ENCODE measurements at regions not wholly inside any gene's neighbourhood (a gene's known extent, or its start where the extent isn't known, plus 50 kb on each side); places are given as distances from the start of the nearest gene placed in this dataset.
"Not testable (repeated sequence)": the region's sequence is repeated elsewhere in the genome, so short reads cannot be mapped to it uniquely, and the experiment has no call there.

DNA sequence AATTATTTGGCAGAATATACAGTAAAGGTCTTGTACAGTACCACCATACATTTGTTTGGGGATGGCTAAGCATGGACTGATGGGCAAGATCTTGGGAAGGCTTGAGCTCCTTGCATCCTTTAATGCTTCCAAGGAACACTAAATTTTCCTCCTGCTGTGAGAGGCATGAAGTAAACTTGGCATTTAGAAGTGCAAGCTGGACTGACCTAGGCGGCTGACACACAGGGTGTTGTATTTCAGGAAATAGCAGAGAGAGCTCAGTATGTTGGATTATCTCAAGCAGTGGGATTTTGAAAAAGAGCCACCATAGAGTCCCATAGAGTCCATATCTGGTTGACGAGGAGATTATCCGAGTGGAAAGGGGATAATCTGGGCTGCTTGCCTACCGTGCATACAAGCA is 2137.1 kb downstream of the TP53TG3F start:
- H3K36me3 ChIP-seq (ENCODE audit: control insufficient read depth in 4 of 4, insufficient read depth in 4 of 4, low read length in 4 of 4), result no peaks in the 10 kb centered on the region
- H3K9me3 ChIP-seq (ENCODE audit: control insufficient read depth in 4 of 4, insufficient read depth in 3 of 4, low read length in 3 of 4), result peaks cover 0 to 9% (median 4%) of the 10 kb centered on the region in 4 donors
- DNase-seq, result no peak
- no peak overlapping the region for H3K27ac ChIP-seq (ENCODE audit: low read depth in 1 of 2, low read length in 1 of 2)
- TF ChIP-seq, protein P1, sequence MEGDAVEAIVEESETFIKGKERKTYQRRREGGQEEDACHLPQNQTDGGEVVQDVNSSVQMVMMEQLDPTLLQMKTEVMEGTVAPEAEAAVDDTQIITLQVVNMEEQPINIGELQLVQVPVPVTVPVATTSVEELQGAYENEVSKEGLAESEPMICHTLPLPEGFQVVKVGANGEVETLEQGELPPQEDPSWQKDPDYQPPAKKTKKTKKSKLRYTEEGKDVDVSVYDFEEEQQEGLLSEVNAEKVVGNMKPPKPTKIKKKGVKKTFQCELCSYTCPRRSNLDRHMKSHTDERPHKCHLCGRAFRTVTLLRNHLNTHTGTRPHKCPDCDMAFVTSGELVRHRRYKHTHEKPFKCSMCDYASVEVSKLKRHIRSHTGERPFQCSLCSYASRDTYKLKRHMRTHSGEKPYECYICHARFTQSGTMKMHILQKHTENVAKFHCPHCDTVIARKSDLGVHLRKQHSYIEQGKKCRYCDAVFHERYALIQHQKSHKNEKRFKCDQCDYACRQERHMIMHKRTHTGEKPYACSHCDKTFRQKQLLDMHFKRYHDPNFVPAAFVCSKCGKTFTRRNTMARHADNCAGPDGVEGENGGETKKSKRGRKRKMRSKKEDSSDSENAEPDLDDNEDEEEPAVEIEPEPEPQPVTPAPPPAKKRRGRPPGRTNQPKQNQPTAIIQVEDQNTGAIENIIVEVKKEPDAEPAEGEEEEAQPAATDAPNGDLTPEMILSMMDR (IDR thresholded peaks at IDR 0.05; ENCODE audit: control extremely low read depth, extremely low read depth), result no peak
- no peak for ATAC-seq (ENCODE audit: insufficient read depth, low FRiP score)
- 84 to 88% methylated on average over 4 of the region's 4 CpGs for WGBS, 2 donors
- no peaks in the 10 kb centered on the region for H3K4me1 ChIP-seq (ENCODE audit: control insufficient read depth in 5 of 5, insufficient read depth in 5 of 5, low read length in 5 of 5)
- no peak overlapping the region for H3K9ac ChIP-seq (ENCODE audit: insufficient read depth in 1 of 2, low read length in 2 of 2)
- no peak overlapping the region for H3K4me3 ChIP-seq
- no peaks in the 10 kb centered on the region for H3K27me3 ChIP-seq (ENCODE audit: control insufficient read depth in 3 of 3, insufficient read depth in 3 of 3, low read length in 2 of 3)

DNA sequence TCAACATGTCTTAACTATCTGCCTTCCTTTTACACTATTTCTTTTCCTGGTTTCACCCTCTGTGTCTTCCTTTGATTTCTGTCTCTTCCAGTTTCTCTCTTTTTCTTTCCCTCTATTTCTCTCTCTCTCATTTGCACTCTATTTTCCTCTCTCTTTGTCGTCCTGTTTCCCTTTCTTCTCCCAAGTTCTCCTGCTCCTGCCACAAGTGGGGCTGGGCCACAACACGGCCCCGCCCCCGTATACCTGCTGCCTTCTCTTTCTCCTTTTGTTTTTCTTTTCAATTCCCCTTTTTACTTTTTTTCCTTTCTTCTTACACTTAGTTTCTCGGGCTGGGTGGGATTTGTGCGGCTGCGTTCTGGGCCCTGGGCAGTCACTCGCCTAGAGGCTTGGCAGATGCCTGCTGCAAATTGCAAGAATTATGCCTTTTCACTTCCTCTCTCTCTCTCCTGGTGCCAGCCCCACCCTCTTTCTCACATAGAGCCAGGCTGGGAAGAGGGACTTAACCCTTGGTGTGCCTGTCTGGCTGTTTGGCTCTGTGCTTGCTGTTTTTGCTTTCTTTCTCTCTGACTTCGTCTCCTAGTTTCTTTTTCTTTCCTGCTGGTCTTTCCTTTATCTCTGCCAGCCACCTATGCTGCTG is 2139.4 kb downstream of the TP53TG3F start:
- Histone ChIP-seq H3K27ac (ENCODE audit: low read depth in 1 of 2, low read length in 1 of 2) (no peak overlapping the region), H3K27me3 (ENCODE audit: control insufficient read depth in 3 of 3, insufficient read depth in 3 of 3, low read length in 2 of 3) (no peaks in the 10 kb centered on the region), H3K9me3 (ENCODE audit: control insufficient read depth in 4 of 4, insufficient read depth in 3 of 4, low read length in 3 of 4) (peaks cover 0 to 7% (median 2%) of the 10 kb centered on the region in 4 donors), H3K9ac (ENCODE audit: insufficient read depth in 1 of 2, low read length in 2 of 2) (no peak overlapping the region), H3K4me3 (no peak overlapping the region), H3K36me3 (ENCODE audit: control insufficient read depth in 4 of 4, insufficient read depth in 4 of 4, low read length in 4 of 4) (no peaks in the 10 kb centered on the region), H3K4me1 (ENCODE audit: control insufficient read depth in 5 of 5, insufficient read depth in 5 of 5, low read length in 5 of 5) (no peaks in the 10 kb centered on the region)
- no peak for ATAC-seq (ENCODE audit: insufficient read depth, low FRiP score)
- 64 to 76% methylated on average over 9 of the region's 9 CpGs for WGBS, 2 donors
- TF ChIP-seq, protein P1 (IDR thresholded peaks at IDR 0.05; ENCODE audit: control extremely low read depth, extremely low read depth), result no peak
- no peak for DNase-seq

DNA sequence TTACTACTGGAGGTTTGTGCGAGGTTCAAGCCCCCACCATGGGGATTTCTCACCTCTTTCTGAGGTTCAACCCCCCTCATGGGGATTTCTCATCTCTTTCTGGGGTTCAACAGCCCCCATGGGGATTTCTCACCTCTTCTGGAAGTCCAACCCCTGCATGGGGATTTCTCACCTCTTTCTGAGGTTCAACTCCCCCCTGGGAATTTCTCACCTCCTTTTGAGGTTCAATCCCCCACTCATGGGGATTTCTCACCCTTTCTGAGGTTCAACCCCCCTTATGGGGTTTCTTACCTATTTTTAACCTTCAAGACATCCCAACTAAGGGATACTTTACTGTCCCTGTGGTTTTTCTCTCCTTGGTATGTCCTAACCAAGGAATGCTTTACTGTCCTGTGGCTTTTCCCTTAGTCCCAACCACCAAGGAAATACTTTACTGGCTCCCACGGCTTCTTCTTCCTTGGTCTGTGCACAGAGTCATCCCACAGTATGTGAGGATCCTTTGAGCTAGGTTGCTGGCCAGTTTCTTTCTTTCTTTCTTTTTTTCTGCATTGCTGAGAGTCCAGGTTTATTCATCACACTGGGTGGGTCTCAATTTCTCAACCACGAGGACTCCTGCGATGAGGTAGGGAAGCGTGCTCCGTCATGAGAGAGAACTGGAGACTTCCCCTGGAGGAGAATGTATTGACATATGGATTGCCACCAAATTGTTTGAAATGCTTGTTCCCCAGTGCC is 2140.2 kb downstream of the TP53TG3F start:
- no peak for ATAC-seq (ENCODE audit: insufficient read depth, low FRiP score)
- Histone ChIP-seq H3K27me3 (ENCODE audit: control insufficient read depth in 3 of 3, insufficient read depth in 3 of 3, low read length in 2 of 3) (no peaks in the 10 kb centered on the region), H3K9ac (ENCODE audit: insufficient read depth in 1 of 2, low read length in 2 of 2) (no peak overlapping the region), H3K9me3 (ENCODE audit: control insufficient read depth in 4 of 4, insufficient read depth in 3 of 4, low read length in 3 of 4) (peaks cover 0 to 5% (median 2%) of the 10 kb centered on the region in 4 donors), H3K36me3 (ENCODE audit: control insufficient read depth in 4 of 4, insufficient read depth in 4 of 4, low read length in 4 of 4) (no peaks in the 10 kb centered on the region), H3K27ac (ENCODE audit: low read depth in 1 of 2, low read length in 1 of 2) (no peak overlapping the region), H3K4me1 (ENCODE audit: control insufficient read depth in 5 of 5, insufficient read depth in 5 of 5, low read length in 5 of 5) (no peaks in the 10 kb centered on the region), H3K4me3 (no peak overlapping the region)
- 65 to 72% methylated on average over 6 of the region's 6 CpGs for WGBS, 2 donors
- TF ChIP-seq, protein P1 (IDR thresholded peaks at IDR 0.05; ENCODE audit: control extremely low read depth, extremely low read depth), result no peak
- no peak for DNase-seq

DNA sequence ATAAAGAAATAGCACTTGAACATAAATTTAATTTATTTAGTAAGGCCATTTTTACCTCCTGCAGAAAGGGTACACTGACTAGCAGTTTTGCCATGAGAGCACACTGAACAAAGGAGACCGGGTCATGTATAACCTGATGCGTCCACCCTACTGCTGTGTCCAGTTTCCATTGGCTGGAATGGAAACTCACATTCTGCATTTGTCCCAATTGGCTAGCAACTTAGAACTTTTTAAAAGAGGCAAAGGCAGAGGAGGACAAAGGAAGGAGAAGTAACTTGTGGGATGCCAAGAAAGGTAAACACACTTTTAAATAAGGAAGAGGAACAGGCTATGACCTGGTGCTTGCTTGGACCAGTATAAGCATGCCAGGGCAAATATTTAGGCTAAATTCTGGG is 2140.7 kb downstream of the TP53TG3F start:
- not testable (repeated sequence) for H3K36me3 ChIP-seq (ENCODE audit: control insufficient read depth in 4 of 4, insufficient read depth in 4 of 4, low read length in 4 of 4); H3K27me3 ChIP-seq (ENCODE audit: control insufficient read depth in 3 of 3, insufficient read depth in 3 of 3, low read length in 2 of 3); DNase-seq; H3K9me3 ChIP-seq (ENCODE audit: control insufficient read depth in 4 of 4, insufficient read depth in 3 of 4, low read length in 3 of 4); ATAC-seq (ENCODE audit: insufficient read depth, low FRiP score); H3K9ac ChIP-seq (ENCODE audit: insufficient read depth in 1 of 2, low read length in 2 of 2); H3K4me1 ChIP-seq (ENCODE audit: control insufficient read depth in 5 of 5, insufficient read depth in 5 of 5, low read length in 5 of 5); H3K4me3 ChIP-seq; H3K27ac ChIP-seq (ENCODE audit: low read depth in 1 of 2, low read length in 1 of 2)
- WGBS, 2 donors, result 85% methylated on average over 2 of the region's 2 CpGs
